Kidney glomerular epithelial cell (primary cell): ENCODE measurements at regions not wholly inside any gene's neighbourhood (a gene's known extent, or its start where the extent isn't known, plus 50 kb on each side); places are given as distances from the start of the nearest gene placed in this dataset.
"Not testable (repeated sequence)": the region's sequence is repeated elsewhere in the genome, so short reads cannot be mapped to it uniquely, and the experiment has no call there.

Experiments used
- DNase-seq: peaks from one replicate; lab custom pipeline; 2025; lab: John Stamatoyannopoulos, UW

DNA sequence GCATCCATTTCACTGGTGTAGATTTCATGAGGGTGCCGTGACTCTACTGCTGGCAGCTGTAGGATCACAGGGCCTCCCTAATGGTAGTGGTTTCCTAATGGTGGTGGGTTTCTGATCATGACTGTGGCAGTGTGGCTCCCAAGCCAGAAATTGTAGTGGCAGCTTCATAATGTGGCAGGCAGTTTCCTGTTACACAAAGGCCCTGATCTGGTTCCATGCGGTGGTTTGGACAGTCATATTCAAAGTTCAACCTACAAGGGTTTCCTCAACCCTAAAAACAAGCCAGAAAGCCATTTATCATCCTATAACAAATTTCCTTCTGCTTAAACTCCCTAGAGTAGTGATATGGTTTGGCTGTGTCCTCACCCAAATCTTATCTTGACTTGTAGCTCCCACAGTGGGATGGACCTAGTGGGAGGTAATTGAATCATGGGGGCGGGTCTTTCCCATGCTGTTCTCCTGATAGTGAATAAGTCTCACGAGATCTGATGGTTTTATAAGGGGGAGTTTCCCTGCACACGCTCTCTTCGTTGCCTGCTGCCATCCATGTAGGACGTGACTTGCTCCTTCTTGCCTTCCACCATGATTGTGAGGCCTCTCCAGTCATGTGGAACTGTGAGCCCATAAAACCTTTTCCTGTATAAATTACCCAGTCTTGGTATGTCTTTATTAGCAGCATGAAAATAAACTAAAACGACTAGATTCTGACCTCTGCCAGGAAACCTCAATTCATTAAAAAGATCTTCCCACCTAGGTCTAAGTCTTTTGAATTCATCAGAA is 257.1 kb downstream of the EFCAB11 start:
- DNase-seq, result no peak

DNA sequence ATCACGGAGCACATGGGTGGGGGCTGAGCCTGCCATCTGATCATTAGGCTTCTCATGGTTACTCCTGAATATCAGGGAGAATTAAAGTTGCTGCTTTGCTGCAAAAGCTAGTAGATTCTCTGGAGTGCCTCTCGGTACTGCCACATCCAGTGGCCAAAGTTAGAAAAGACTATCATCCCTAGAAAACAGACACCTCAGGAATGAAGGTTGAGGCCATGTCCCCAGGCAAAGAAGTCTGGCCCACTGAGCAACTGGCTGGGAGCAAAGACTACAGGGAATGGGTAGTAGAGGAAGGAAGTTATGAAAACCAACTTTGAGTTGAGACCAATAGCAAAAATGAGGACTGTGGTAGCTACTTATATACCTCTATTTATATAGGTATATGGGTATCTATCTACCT is 258.7 kb downstream of the EFCAB11 start:
- DNase-seq, result no peak

DNA sequence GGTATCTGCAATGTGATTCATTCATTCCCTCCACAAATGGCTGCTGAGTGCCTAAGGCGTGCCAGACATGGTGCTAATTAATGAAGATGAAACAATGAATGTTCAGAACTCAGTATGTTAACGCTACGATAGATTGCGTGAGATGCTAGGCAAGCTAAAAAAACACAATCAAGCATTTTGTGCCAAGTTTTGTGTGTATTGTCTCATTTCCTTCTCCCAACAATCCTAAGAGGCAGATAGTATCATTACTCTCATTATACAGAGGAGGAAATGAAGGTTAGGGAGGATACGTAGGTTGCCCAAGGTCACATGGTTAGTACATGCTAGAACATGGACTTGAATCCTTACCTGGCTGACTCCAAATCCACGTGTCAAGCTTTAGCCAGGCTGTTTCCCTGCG is 264.4 kb downstream of the EFCAB11 start:
- no peak for DNase-seq

DNA sequence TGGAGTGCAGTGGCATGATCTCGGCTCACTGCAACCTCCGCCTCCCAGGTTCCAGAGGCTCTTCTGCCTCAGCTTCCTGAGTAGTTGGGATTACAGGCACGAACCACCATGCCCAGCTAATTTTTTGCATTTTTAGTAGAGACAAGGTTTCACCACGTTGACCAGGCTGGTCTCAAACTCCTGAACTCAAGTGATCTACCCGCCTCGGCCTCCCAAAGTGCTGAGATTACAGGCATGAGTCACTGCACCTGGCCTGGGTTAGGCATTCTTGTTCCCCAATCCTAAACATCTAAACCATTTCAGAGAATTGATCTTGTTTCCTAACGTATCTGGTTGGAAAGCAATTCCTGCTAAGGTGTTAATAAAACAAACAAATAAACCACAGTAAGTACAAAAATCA is 264.8 kb downstream of the EFCAB11 start:
- DNase-seq, result not testable (repeated sequence)

DNA sequence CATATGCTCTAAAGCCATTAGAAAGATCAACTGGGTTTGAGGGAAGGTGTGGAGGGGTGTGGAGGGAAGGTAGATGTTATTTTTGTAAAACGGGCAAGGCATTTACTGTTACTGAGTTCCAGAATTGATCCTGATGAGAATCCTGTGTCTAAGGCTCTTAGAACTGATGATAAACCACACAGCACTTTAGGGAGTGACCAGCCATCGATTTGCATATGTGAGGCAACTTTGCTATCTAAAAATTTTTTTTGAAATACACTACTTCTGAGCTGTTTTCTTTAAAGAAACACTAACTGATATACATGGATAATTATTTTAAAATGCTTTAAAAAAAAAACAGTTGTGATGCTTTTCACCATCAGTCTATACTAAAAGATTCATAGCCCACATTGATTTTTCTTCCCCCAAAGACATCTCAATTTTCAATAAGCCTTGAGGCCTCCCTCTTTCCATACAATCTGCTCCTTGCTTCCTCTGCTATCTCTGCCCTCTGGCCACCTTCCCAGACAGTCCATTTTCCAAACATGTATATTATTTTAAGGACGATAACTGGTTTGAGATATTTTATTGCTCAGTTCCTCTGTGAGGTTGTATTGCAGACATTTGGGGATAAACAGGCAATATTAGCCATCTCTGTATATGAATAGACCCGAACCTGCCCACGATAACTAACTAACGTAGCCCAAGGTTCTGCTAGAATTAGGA is 265.9 kb downstream of the EFCAB11 start:
- DNase-seq, result no peak

- DNase-seq, result not testable (repeated sequence)
Observed at GRCh38 chr14:89687129-89687528, 267.4 kb downstream of the EFCAB11 start.

GRCh38 chr14:89684139-89684538 is 267.1 kb upstream of the FOXN3 start:
- DNase-seq, result no peak

- no peak for DNase-seq
Observed at GRCh38 chr14:89681086-89682018, 264.3 kb upstream of the FOXN3 start.

DNA sequence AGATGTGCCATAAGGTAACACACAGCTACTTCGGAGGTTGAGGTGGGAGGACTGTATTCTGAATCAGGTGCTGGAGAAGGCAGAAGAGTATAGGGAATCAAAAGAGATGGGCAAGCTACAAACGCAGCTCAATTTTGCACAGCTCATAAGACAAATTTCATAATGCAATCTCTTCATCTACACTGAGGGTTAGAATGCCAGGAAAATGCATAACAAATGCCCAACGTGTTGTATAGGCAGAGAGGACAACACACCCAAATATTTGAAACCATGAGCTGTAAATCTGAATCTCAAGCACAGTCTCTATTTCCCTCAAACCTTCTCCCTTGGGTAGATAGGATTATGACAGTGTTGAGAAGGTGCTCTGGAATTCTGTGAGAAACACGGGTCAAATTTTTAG is 263.1 kb upstream of the FOXN3 start:
- DNase-seq, result no peak

GRCh38 chr14:89678768-89679167 is 261.7 kb upstream of the FOXN3 start:
- no peak for DNase-seq

- DNase-seq, result no peak
Observed at GRCh38 chr14:89675590-89675989, 258.6 kb upstream of the FOXN3 start.

DNA sequence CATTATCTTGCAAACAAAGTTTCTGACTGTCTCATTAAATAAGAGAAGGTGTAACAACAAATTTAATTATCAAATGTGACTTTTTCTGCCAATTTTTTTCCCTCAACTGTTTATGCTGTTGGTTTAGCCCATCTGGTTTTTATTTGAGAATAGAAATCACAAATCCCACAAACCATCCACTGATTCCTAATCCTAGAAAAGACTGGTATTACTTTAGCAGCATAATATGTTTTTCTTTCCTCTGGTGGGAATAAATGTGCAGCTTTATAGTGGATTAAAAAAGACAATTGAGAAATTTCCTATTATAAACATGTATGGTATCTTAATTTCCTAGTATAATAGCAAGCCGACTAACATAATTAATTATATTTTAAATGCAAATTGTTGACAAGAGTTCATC is 257.9 kb upstream of the FOXN3 start:
- no peak for DNase-seq

GRCh38 chr14:89674240-89674639 is 257.2 kb upstream of the FOXN3 start:
- no peak for DNase-seq

DNA sequence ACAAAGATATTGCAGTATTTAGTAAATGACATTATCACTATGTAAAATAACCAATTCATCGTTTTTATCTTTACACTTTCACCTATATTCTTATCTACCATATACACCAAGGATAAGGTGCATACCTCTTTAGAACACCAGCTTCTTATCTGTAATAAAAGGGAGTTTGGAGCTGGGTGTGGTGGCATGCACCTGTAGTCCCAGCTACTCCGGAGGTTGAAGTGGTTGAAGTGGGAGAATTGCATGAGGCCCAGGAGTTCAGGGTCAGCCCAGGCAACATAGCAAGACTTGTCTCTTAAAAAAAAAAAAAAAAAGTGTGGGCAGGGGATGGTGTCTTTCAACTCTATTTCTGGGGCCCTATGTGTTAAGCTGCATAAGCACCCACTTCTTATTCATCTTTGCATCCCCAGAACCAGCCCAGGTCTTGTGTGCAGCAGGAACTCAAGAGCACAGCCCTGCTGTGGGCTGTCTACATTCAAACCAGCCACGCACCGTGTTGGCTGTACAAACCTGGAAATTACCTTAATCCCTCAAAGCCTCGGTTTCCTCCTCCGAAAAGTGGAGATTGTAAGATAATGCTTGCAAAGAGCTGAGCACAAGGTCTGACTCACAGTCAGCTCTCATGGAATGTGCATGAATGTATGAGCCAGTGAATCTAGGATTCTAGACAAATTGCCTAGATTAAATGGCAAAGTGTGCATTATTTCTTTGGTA is 256.6 kb upstream of the FOXN3 start:
- DNase-seq, result no peak

GRCh38 chr14:89672636-89673511 is 255.8 kb upstream of the FOXN3 start:
- DNase-seq, result no peak

DNA sequence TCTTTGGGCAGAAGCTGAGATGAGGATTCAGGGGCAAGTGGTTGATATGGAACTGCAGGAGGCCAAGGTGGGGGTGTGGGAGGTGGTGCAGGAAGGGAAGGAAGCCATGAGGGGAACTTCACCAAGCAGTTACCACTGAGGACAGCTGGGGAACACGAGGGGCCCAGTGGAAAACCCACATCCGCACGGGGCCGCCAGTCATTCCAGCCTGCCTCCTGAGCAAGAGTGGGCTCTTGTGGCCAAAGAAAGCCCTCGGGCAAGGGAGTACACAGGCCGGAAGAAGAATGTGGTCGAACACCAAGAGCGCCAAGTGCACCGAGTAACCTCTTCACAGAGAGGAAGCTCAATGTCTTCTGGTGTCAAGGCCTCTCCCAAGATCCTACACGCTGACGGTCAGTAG is 252.2 kb upstream of the FOXN3 start:
- DNase-seq, result no peak

GRCh38 chr14:89667983-89668382 is 250.9 kb upstream of the FOXN3 start:
- peak; percentile 50 for DNase-seq

DNA sequence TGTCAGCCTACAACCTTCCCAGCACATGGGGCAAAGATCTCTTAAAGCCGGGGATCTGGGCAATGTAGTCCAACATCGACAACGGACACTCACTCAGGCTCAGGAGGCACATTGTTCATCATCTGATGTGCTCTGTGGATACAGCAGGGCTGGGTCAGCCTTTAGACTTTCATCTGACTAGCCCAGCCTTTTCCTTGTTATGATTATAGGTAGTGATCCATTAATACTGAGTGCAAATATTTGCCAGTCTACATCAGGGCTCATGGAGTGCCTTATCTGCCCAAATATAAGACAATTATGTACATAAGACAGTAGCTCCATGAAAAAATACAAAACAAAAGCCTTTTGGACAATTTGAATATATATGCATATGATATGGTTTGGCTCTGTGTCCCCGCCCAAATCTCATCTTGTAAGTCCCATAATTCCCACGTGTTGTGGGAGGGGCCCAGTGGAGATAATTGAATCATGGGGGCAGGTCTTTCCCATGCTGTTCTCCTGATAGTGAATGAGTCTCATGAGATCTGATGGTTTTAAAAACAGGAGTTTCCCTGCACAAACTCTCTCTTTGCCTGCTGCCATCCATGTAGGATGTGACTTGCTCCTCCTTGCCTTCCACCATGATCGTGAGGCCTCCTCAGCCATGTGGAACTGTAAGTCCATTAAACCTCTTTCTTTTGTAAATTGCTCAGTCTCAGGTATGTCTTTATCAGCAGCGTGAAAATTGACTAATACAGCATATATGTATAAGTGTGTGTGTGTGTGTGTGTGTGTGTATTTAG is 248.5 kb upstream of the FOXN3 start:
- not testable (repeated sequence) for DNase-seq

- DNase-seq, result no peak
Observed at GRCh38 chr14:89661392-89661791, 244.4 kb upstream of the FOXN3 start.

GRCh38 chr14:89660625-89661233 is 243.7 kb upstream of the FOXN3 start:
- not testable (repeated sequence) for DNase-seq
